ENCODE measurements at regions not wholly inside any gene's neighbourhood (a gene's known extent, or its start where the extent isn't known, plus 50 kb on each side); places are given as distances from the start of the nearest gene placed in this dataset.
A peak's percentile ranks its signal among the peaks of the same experiment; 100 is the strongest.

- no peak overlapping the region for H3K23ac ChIP-seq (ENCODE audit: insufficient read length)
- no peaks in the 10 kb centered on the region for H3K79me2 ChIP-seq (ENCODE audit: control insufficient read depth in 1 of 2, insufficient read depth in 2 of 2, low read length in 2 of 2)
- H2BK120ac ChIP-seq (replicated peaks; ENCODE audit: low read depth, low read length) = no peak overlapping the region
- H3K56ac ChIP-seq (replicated peaks; ENCODE audit: insufficient read length, low read depth, low read length) = no peak overlapping the region
- H3K4me2 ChIP-seq (ENCODE audit: insufficient read depth in 1 of 2, low read depth in 2 of 2, low read length in 2 of 2) = no peak overlapping the region
- H3K4ac ChIP-seq (replicated peaks; ENCODE audit: insufficient read length, low read depth, low read length) = no peak overlapping the region
- H3K18ac ChIP-seq (ENCODE audit: extremely low read depth, low read length) = no peak overlapping the region
- H3K23me2 ChIP-seq (ENCODE audit: low read depth, low read length) = peaks cover 3% of the 10 kb centered on the region; the same call in 1 of the 2 replicates
- CTCF ChIA-PET (ENCODE audit: partially characterized antibody) = interaction anchor here (0.9 to 2.5 kb wide), 13 partner anchors 10 to 534 kb away, joined by 3 to 11 read pairs (median 5); no protein-coding TSS in a partner anchor
- H2BK20ac ChIP-seq (ENCODE audit: low read length) = no peak overlapping the region
- no peak for DNase-seq (ENCODE audit: low read depth in 1 of 2, low spot score in 2 of 2)
- H3K4me1 ChIP-seq (replicated peaks in 1 of 4; ENCODE audit: control insufficient read depth in 3 of 4, insufficient read depth in 4 of 4, low read length in 3 of 4) = peaks cover 0 to 3% (median 0%) of the 10 kb centered on the region in 4 experiments; a peak in 3 of 7 replicates
- H2BK5ac ChIP-seq (ENCODE audit: low read depth, low read length) = no peak overlapping the region
- peaks cover 0 to 4% (median 0%) of the 10 kb centered on the region in 4 experiments; a peak in 2 of 7 replicates for H3K27me3 ChIP-seq (replicated peaks in 1 of 4; ENCODE audit: control insufficient read depth in 3 of 4, extremely low read depth in 1 of 4, insufficient read depth in 3 of 4, low read length in 3 of 4)
- no peak overlapping the region for H3K14ac ChIP-seq (ENCODE audit: insufficient read length)
- H2BK15ac ChIP-seq (ENCODE audit: low read length) = no peak overlapping the region
- WGBS, 2 experiments (ENCODE audit: extremely low coverage in 1 of 2, insufficient coverage in 1 of 2, insufficient read length in 1 of 2, insufficient replicate concordance in 2 of 2, low coverage in 1 of 2, low lambda C conversion rate in 2 of 2, missing lambda C conversion rate in 1 of 2) = 73% methylated on average over 13 of the region's 13 CpGs; no CpG with 5 or more reads in 1 of the 2 experiments
- no peak overlapping the region for H2BK12ac ChIP-seq (ENCODE audit: low read depth, low read length)
- H4K91ac ChIP-seq (replicated peaks; ENCODE audit: insufficient read length, low read length) = no peak overlapping the region
- no peak overlapping the region for H3K9ac ChIP-seq (replicated peaks in 1 of 4; ENCODE audit: extremely low read depth in 1 of 4, low read depth in 3 of 4, low read length in 3 of 4)
- H4K5ac ChIP-seq (ENCODE audit: insufficient read length, low read depth, low read length) = no peak overlapping the region
- FAIRE-seq = no peak
- POLR2A ChIA-PET (ENCODE audit: partially characterized antibody) = no interaction called here
- no peaks in the 10 kb centered on the region for H4K20me1 ChIP-seq (replicated peaks in 1 of 2; ENCODE audit: control insufficient read depth in 1 of 2, insufficient read depth in 2 of 2, low read length in 2 of 2)
- no peaks in the 10 kb centered on the region for H3K36me3 ChIP-seq (ENCODE audit: control insufficient read depth in 2 of 4, insufficient read depth in 4 of 4, low read length in 3 of 4)
- no peaks in the 10 kb centered on the region for H3K79me1 ChIP-seq (ENCODE audit: low read depth, low read length)
- H2AK5ac ChIP-seq (ENCODE audit: low read depth, low read length) = 0 out of 2 replicates have a peak overlapping the region, but pooled peaks have one; percentile 39
- no peak overlapping the region for H4K8ac ChIP-seq (ENCODE audit: extremely low read depth, insufficient read depth, low read length)
- no peak overlapping the region for H3K4me3 ChIP-seq (ENCODE audit: extremely low read depth in 1 of 4, insufficient read depth in 2 of 4, low read depth in 3 of 4, low read length in 4 of 4)
- no peak overlapping the region for H3K27ac ChIP-seq (ENCODE audit: low read depth, low read length)
- peak; percentile 27 to 63 (median 39); a peak in 3 of 4 replicates for TF ChIP-seq CTCF (IDR thresholded peaks at IDR 0.05; ENCODE audit: control extremely low read depth in 1 of 3, insufficient read depth in 1 of 3, low read depth in 1 of 3, low read length in 3 of 3)
- TF ChIP-seq BRCA1 (IDR thresholded peaks at IDR 0.05; ENCODE audit: low read depth, low read length) = no peak
- peak; percentile 33 to 36 for TF ChIP-seq RAD21 (IDR thresholded peaks at IDR 0.05 in 1 of 2, conservative IDR thresholded peaks at IDR 0.05 in 1 of 2; ENCODE audit: low read depth in 2 of 2, low read length in 2 of 2)
- no peaks in the 10 kb centered on the region for H3K9me3 ChIP-seq (ENCODE audit: insufficient read depth in 2 of 2, low read depth in 1 of 2, low read length in 1 of 2)
- H2AFZ ChIP-seq (ENCODE audit: low read length) = no peak overlapping the region
Observed at GRCh38 chr20:58155148-58155925, 73.1 kb downstream of the ANKRD60 start.

All from H1 (cell line).